Stimulated activated CD4-positive, alpha-beta T cell treated with anti-CD3 and anti-CD28 coated beads, Interleukin-15, amount 100 ng/mL, for 1 hour (primary cell): ENCODE measurements at regions not wholly inside any gene's neighbourhood (a gene's known extent, or its start where the extent isn't known, plus 50 kb on each side); places are given as distances from the start of the nearest gene placed in this dataset.

Experiments used
- DNase-seq, 2 donors: peaks; one replicate each; pipeline ENCODE4 v3.0.0-alpha.2; 2020; ENCODE audit warnings: low read depth in 1 of 2, low spot score in 1 of 2

GRCh38 chr9:79985772-79986171 is 414.0 kb downstream of the TLE4 start:
- no peak for DNase-seq

DNA sequence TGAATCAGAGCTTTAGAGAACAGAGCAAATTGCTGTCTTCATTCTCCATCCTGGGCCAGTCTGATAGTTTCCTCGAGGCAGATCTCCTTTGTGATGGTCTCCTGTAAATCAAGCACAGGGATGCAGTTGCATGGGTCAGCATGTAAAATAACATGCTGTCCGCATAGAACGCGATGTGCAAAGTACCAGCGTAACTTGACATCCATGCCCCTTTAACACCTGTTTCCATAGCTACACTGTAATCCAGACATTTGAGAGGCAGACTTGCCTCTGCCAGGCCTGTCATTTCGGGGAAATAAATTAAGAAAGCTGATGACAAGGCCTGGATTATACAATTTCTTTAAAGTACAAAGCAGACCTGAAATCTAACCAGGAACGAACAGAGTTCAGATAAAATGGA is 413.5 kb downstream of the TLE4 start:
- no peak for DNase-seq

DNA sequence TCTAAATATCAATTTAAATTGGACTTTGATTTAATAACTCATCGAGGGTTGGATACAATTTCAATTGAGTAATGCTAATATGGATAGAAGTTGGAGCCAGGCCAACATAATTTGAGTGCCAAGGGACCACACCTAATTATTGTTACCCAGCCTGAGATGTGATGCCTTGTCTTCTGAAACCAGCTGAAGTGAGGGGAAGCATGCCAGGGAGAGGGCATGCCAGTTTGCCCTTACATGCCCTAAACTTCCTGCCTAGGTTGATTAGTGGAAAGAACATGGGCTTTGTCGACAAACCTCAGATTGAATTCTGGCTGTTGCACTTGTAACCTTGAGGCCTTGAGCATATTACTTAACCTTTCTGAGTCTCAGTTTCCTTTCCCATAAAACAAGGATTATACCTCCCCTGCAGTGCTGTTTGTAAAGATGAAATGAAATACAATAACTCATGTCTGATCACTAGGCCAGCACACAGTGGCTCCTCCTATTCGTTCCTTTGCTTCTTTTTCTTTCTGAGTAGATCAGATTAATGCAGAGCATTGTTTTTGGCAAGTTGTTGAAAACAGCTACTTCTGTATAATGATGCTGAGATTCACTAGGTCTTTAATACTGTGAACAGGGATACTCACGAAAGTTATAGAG is 412.8 kb downstream of the TLE4 start:
- DNase-seq: no peak

DNA sequence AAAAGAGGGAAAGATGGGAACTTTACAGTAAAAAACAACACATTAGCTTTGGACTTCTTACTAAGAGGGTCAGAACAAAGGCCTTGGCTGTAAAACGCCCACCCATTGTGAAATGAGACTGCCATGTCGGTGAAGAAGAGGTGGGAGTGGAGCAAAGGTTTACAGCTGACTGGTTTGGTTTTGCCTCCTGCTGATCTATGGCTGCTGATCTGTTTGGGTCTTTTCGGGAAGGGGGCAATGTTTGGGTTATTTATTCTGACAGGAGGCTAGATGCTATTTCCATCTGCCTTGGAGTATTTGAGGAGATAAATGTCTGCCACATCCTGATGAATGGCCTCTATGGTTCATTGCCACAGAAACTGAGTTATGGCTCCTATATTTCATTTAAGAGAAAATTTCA is 408.7 kb downstream of the TLE4 start:
- no peak for DNase-seq

DNA sequence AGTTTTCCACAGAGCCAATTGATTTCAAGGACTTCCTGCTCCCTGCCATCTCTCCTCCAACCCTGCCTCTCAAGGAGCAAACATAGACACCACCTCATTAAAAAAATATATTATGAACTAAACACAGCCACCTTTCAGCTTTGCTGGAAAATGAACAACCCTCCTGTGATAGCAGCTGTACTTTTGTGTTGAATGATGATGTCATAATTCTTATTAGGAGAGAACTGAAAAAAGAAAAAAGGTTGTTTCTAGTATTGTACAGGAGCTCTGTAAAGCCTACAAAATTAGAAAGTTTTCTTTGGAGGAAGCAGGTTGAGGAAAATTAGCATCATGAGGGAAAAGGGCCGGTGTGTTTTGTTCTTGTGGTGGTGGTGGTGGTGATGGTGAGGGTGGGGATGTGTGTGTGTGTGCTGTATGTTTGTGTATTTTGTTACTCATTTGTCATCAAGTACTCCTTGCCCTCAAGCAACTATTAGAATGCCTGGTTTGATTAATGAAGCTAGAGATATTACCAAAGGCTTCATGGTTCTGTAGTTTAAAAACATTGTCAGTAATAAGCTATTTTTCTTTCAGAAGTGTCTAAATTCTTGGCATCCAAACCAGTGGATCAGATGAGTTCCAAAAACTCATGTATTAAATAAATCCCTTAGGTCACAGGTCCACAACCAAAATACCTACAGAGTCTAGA is 405.9 kb downstream of the TLE4 start:
- DNase-seq: no peak

- no peak for DNase-seq
Observed at GRCh38 chr9:79977074-79977435, 405.3 kb downstream of the TLE4 start.

DNA sequence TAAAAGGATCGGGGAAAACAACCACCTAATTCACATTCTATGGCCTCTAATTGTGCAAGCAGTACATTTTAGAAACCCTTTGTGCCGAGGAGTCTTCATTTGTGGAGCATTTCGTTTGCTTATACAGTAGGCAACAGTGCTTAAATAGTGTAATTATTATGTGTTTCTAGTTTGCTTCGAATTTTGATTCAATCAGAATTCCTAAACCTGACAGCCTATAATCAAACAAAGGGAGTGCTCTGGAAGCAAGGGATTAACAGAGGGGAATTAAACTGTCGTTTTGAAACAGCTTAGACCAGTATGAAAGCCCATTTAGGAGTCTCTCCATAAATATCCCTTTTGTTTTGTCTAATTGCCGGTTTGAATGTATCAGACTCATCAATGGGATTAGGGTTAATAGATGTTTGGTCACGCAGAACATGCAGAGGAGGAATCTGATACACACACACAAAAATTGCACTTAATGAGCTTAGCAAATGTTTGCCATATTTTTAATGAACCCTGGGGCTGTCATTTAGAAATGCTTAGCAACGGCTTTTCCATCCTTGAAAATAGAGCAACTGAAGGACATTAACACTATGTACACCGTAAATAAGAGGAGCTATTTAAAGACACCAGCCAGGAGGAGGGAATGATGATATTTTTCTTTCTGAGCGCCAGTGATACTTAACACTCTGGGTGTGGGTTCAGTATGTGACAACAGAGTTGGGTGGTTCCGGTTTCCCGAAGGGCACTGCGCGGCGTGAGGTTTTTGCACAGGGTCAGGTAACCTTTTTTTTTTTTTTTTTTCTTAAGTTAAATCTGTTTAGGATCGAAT is 404.7 kb downstream of the TLE4 start:
- no peak for DNase-seq

DNA sequence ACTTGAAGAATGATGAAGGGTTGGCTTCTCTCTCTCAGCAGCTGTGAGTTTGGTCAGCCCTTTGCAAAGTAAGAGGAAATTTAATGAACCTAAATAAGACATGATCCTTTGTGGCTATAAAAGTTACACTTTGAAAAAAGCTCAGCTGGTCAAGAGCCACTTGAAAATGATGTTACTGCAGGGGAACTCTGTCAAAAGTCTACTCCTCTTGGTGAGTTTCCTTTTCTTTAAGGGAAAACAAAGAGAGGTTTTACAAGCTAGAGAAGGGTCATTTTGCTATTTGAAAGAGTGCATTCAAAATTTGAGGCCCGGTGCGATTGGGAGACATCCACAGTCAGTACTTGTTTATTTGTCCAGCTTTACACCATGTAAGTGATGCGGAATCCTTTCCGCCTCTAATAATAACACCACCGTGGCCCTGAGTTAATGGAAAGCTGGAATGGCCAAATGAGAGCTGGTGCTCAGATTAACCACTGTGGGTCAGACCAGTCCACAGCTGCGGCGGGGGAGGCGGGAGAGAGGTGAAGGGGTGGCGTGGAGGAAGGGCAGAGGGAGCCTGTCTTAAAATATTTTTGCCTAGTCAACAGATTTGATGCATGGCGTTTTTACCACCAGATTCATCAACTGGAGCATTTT is 404.0 kb downstream of the TLE4 start:
- DNase-seq: no peak

GRCh38 chr9:79974806-79975422 is 403.1 kb downstream of the TLE4 start:
- no peak for DNase-seq

DNA sequence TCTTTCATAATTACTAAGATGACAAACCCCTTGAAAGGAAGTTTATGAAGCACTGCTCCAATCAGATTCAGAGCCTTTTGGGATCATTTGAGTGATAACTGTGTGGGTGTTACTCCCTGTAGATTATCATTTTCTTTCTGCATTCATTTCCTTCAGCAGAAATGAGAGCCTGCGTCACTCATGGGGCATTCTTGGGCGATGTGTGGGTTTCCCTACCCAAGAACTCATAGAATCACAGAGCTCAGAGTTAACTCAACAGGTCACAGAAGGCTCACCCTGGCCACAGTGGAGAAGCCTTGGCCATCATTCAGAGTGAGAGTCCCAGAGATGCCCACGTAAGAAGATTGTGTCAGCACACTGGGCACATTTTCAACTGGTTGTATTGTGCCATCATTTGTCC is 401.9 kb downstream of the TLE4 start:
- DNase-seq: no peak

GRCh38 chr9:79970146-79970425 is 398.3 kb downstream of the TLE4 start:
- DNase-seq: no peak

GRCh38 chr9:79969393-79970145 is 397.8 kb downstream of the TLE4 start:
- DNase-seq: no peak

GRCh38 chr9:79968533-79968932 is 396.8 kb downstream of the TLE4 start:
- DNase-seq: no peak

GRCh38 chr9:79962836-79963235 is 391.1 kb downstream of the TLE4 start:
- DNase-seq: no peak

GRCh38 chr9:79962150-79962549 is 390.4 kb downstream of the TLE4 start:
- no peak for DNase-seq

- DNase-seq: no peak
Observed at GRCh38 chr9:79955300-79955699, 383.5 kb downstream of the TLE4 start.

DNA sequence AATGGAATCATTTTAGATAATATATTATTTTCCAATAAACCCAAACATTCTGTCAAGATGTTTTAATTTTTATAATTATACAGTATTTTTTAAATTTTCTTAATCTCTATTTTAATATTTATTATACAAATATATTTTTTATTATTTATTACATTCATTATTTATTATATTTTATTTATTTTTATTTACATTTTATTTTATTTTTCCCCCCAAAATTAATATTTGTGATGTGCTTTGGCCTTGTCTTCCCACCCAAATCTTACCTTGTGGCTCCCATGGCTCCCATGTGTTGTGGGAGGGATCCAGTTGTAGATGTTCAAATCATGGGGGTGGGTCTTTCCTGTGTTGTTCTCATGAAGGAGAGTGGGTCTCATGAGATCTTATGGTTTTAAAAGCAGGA is 382.1 kb downstream of the TLE4 start:
- DNase-seq: no peak

DNA sequence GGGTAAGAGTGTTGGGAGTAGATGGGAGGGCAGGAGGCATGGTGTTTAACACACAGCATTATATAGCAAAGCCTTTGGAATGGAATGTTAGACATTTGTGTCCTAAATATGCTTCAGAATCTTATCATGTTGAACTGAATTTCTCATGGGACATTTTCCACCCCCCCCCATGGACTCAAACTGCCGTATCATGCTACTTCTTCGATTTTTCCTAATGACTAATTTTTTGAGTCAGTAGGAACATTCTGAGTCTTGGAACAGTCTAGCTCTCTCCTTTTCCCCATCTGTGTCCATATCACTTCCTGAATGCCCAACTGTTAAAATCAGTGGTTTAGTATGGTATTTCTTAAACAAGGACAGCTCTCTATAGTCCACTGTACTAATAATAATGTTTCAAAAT is 380.6 kb downstream of the TLE4 start:
- no peak for DNase-seq

DNA sequence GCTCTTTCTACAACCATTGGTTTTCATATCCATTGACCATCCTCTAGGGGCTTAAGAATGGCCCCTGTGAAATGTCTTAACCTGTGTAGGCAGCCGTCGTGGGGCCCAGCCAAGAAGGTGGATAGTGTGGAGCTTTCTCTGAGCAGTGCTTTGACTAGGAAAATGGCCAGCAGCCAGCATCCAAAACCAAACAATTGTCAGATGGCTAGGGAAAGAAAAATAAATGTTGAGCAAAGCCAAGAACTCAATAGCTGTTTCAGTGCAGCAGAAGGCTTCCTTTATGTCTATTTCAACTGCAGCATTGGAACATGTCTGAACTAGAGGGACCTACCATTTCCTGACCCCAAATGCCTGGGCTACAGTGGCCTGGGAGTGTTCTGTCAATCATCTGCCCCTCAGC is 374.9 kb downstream of the TLE4 start:
- no peak for DNase-seq

GRCh38 chr9:79945495-79945894 is 373.7 kb downstream of the TLE4 start:
- no peak for DNase-seq

GRCh38 chr9:79945016-79945415 is 373.3 kb downstream of the TLE4 start:
- no peak for DNase-seq
